DMS114 treated with DMSO at 0.1 percent for 48 hours (cell line): ENCODE measurements at regions not wholly inside any gene's neighbourhood (a gene's known extent, or its start where the extent isn't known, plus 50 kb on each side); places are given as distances from the start of the nearest gene placed in this dataset.
"Not testable (repeated sequence)": the region's sequence is repeated elsewhere in the genome, so short reads cannot be mapped to it uniquely, and the experiment has no call there.

Experiments
- DNase-seq: peaks from one replicate; lab custom pipeline; 2025; ENCODE audit not compliant: unreplicated experiment; lab: John Stamatoyannopoulos, UW

GRCh38 chr5:163569284-163569683 is 63.9 kb downstream of the MAT2B start:
- DNase-seq = peak; percentile 6

- DNase-seq = no peak
Observed at GRCh38 chr5:163571744-163572143, 66.3 kb downstream of the MAT2B start.

- DNase-seq = no peak
Observed at GRCh38 chr5:163574472-163575440, 69.3 kb downstream of the MAT2B start.

- DNase-seq = no peak
Observed at GRCh38 chr5:163578652-163579051, 73.2 kb downstream of the MAT2B start.

GRCh38 chr5:163579729-163580128 is 74.3 kb downstream of the MAT2B start:
- no peak for DNase-seq

GRCh38 chr5:163580516-163580915 is 75.1 kb downstream of the MAT2B start:
- DNase-seq = no peak

- DNase-seq = not testable (repeated sequence)
Observed at GRCh38 chr5:163583491-163584153, 78.2 kb downstream of the MAT2B start.

GRCh38 chr5:163585206-163585605 is 79.8 kb downstream of the MAT2B start:
- no peak for DNase-seq

- DNase-seq = no peak
Observed at GRCh38 chr5:163586531-163586956, 81.1 kb downstream of the MAT2B start.

GRCh38 chr5:163594951-163595350 is 89.5 kb downstream of the MAT2B start:
- DNase-seq = no peak

GRCh38 chr5:163595932-163596607 is 90.7 kb downstream of the MAT2B start:
- no peak for DNase-seq

- no peak for DNase-seq
Observed at GRCh38 chr5:163596608-163597315, 91.3 kb downstream of the MAT2B start.

GRCh38 chr5:163604013-163604412 is 98.6 kb downstream of the MAT2B start:
- DNase-seq = no peak

- no peak for DNase-seq
Observed at GRCh38 chr5:163607256-163607655, 101.8 kb downstream of the MAT2B start.

GRCh38 chr5:163608621-163609020 is 103.2 kb downstream of the MAT2B start:
- no peak for DNase-seq

GRCh38 chr5:163609910-163610309 is 104.5 kb downstream of the MAT2B start:
- DNase-seq = no peak

GRCh38 chr5:163612358-163613149 is 107.1 kb downstream of the MAT2B start:
- DNase-seq = no peak

- DNase-seq = no peak
Observed at GRCh38 chr5:163613150-163613442, 107.7 kb downstream of the MAT2B start.

GRCh38 chr5:163614787-163615186 is 109.4 kb downstream of the MAT2B start:
- no peak for DNase-seq

- DNase-seq = no peak
Observed at GRCh38 chr5:163619273-163619934, 114.0 kb downstream of the MAT2B start.
